Tibial nerve (tissue), 4 donors: ENCODE measurements at regions not wholly inside any gene's neighbourhood (a gene's known extent, or its start where the extent isn't known, plus 50 kb on each side); places are given as distances from the start of the nearest gene placed in this dataset.
A peak's percentile ranks its signal among the peaks of the same experiment; 100 is the strongest.
"Not testable (repeated sequence)": the region's sequence is repeated elsewhere in the genome, so short reads cannot be mapped to it uniquely, and the experiment has no call there.

Experiments used
- DNase-seq, 2 donors: peaks; one replicate each; pipeline ENCODE4 v3.0.0-alpha.2; 2019; ENCODE audit warnings: low spot score in 2 of 2
- H3K27ac ChIP-seq, 4 donors: fragments of 200-600 bp; sonication (generic) in 3 of 4; one replicate each; pipeline ENCODE4 v1.5.1; 2017 to 2019; ENCODE audit warnings: mild to moderate bottlenecking in 1 of 4
- H3K27me3 ChIP-seq, 2 donors: fragments of 200-600 bp; sonication (generic) in 1 of 2; one replicate each; pipeline versions ENCODE4 v1.5.1 to v1.6.0; 2017 to 2019
- H3K36me3 ChIP-seq, 3 donors: fragments of 200-600 bp; sonication (generic); one replicate each; pipeline ENCODE4 v1.5.1; 2018 to 2019
- H3K4me1 ChIP-seq, 4 donors: fragments of 200-600 bp; sonication (generic) in 3 of 4; one replicate each; pipeline ENCODE4 v1.5.1; 2017 to 2019
- H3K4me3 ChIP-seq, 4 donors: fragments of 200-600 bp; sonication (generic) in 3 of 4; one replicate each; pipeline ENCODE4 v1.5.1; 2017 to 2019; ENCODE audit warnings: mild to moderate bottlenecking in 1 of 4, moderate library complexity in 1 of 4
- H3K9me3 ChIP-seq, 4 donors: fragments of 200-600 bp; sonication (generic) in 3 of 4; one replicate each; pipeline ENCODE4 v1.5.1; 2017 to 2019
- EP300 ChIP-seq, 2 donors: sonication (generic); formaldehyde crosslinking; IDR thresholded peaks; one replicate each; pipeline ENCODE4 v1.6.1; 2017; ENCODE audit warnings: antibody characterized with exemption in 2 of 2, mild to moderate bottlenecking in 1 of 2
- POLR2A ChIP-seq, 2 donors: fragments of 450-650 bp; IDR thresholded peaks; one replicate each; pipeline ENCODE4 v1.6.1; 2017; ENCODE audit warnings: antibody characterized with exemption in 2 of 2, mild to moderate bottlenecking in 2 of 2, moderate library complexity in 2 of 2
- WGBS, 2 donors: methylation state at CpG; one replicate each; pipeline ENCODE4 v1.1.5; 2018; 5-methylcytosine and 5-hydroxymethylcytosine counted together
- TF ChIP-seq, protein P1 (sequence below), 5 experiments: fragments of 200-600 bp in 3 of 5; fragments of 450-650 bp in 2 of 5; sonication (generic) in 3 of 5; IDR thresholded peaks; one replicate each; pipeline ENCODE4 v1.5.1; 2016 to 2019; ENCODE audit warnings: antibody characterized with exemption in 5 of 5, mild to moderate bottlenecking in 3 of 5, moderate library complexity in 2 of 5

DNA sequence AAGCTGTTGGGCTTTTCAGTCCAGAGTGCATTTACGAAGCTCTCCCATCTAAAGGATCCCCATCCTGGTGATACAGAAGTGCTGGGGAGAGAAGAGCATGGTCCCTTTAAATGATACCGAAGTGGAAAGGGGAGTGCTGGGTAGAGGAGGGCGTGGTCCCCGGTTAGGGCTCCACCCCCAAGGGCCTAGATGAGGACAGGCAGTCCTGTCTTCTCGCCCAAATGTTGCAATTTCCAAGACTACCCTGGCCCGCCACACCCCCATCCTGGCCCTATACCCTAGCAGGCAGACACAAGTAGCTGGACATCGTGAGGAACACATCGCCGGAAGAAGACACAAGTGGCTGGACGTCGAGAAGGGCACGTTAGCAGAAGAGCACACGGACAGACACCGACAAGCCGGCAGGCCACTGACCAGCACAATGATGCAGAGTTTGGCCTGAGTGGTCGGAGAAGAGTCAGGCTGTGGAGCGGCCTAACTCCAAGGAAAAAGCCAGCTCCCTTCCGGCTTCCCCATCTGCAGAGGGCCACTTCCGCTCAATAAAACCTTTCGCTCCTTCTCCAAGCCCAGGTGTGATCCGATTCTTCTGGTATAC, 439.5 kb upstream of the NRP1 start:
- H3K36me3 ChIP-seq = no peaks in the 10 kb centered on the region
- H3K4me3 ChIP-seq = no peak overlapping the region
- no peaks in the 10 kb centered on the region for H3K9me3 ChIP-seq
- 91 to 94% methylated on average over 21 of the region's 21 CpGs for WGBS, 2 donors
- peak in 1 of 2 donors; percentile 11 for DNase-seq
- TF ChIP-seq POLR2A (IDR thresholded peaks at IDR 0.05) = no peak
- no peak for TF ChIP-seq EP300 (IDR thresholded peaks at IDR 0.05)
- TF ChIP-seq, protein P1, sequence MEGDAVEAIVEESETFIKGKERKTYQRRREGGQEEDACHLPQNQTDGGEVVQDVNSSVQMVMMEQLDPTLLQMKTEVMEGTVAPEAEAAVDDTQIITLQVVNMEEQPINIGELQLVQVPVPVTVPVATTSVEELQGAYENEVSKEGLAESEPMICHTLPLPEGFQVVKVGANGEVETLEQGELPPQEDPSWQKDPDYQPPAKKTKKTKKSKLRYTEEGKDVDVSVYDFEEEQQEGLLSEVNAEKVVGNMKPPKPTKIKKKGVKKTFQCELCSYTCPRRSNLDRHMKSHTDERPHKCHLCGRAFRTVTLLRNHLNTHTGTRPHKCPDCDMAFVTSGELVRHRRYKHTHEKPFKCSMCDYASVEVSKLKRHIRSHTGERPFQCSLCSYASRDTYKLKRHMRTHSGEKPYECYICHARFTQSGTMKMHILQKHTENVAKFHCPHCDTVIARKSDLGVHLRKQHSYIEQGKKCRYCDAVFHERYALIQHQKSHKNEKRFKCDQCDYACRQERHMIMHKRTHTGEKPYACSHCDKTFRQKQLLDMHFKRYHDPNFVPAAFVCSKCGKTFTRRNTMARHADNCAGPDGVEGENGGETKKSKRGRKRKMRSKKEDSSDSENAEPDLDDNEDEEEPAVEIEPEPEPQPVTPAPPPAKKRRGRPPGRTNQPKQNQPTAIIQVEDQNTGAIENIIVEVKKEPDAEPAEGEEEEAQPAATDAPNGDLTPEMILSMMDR (IDR thresholded peaks at IDR 0.05) = no peak
- peaks cover 0 to 17% (median 0%) of the 10 kb centered on the region in 4 donors for H3K4me1 ChIP-seq
- peak overlapping the region in 2 of 4 donors; percentile 5 to 62 for H3K27ac ChIP-seq
- no peaks in the 10 kb centered on the region for H3K27me3 ChIP-seq

DNA sequence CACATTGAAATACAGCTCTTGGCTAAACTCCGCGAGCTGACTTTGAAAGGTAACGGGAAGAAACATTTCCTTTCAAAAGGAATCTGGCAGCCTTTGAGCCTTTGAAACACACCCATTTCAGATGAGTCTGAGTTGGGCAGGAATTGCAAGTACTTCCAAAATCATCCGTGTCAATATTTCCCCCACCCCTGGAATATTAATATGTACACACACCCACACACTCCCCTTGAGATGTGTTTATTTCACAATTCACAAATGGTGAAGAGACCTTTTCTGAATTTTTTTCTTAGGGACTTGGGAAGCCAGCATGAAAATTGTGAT, 438.7 kb upstream of the NRP1 start:
- H3K9me3 ChIP-seq = no peaks in the 10 kb centered on the region
- peak overlapping the region in 2 of 4 donors; percentile 5 to 62 for H3K27ac ChIP-seq
- H3K4me3 ChIP-seq = no peak overlapping the region
- no peaks in the 10 kb centered on the region for H3K36me3 ChIP-seq
- no peaks in the 10 kb centered on the region for H3K27me3 ChIP-seq
- H3K4me1 ChIP-seq = peaks cover 0 to 17% (median 0%) of the 10 kb centered on the region in 4 donors
- WGBS, 2 donors = 40 to 58% methylated on average over 4 of the region's 4 CpGs
- DNase-seq = peak in 1 of 2 donors; percentile 42
- TF ChIP-seq EP300 (IDR thresholded peaks at IDR 0.05) (peak in 1 of 2 donors; percentile 9), POLR2A (IDR thresholded peaks at IDR 0.05) (no peak)
- TF ChIP-seq, protein P1 (IDR thresholded peaks at IDR 0.05) = no peak

DNA sequence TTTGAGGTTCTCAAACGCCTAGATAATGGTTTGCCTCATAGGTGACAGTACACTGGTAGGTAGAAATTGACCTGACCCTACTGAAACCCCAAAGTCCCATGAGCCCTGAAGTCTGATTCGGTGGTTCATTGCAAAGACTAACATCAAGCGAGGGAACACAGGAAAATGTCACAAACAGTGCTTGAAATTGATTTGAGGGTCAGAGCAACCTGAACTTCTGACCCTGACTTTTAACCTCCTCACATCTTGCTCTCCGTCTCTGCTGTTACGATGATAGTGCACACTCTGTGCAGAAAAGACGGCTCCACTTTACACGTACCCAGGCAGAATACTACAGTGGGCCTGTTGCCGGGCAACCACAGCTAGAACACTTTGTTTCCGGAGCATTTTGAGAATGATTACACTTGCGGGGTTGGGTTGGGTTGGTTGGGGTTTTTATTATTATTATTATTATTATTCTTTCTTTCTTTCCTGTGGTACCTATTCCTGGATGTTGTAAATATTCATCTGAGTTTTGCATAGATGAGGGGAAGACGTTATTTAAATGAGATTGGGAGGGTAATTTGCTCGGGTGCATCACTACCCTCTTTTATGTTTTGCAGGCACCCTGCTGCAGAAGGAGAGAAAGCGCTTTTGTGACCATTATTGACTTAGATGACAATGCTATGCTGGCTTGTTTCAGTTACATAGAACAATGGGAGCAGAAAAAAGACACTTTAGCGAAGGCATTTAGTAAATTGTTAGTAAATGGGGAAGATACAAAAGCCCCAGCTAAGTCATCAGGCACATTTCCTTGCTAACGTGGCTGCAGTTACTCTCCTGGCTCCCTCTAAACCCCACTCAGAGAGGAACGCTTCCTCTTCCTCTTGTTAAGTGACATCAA, 438.1 kb upstream of the NRP1 start:
- Histone ChIP-seq H3K9me3 (no peaks in the 10 kb centered on the region), H3K27ac (peak overlapping the region in 2 of 4 donors; percentile 5 to 62), H3K27me3 (no peaks in the 10 kb centered on the region), H3K4me1 (peaks cover 0 to 17% (median 0%) of the 10 kb centered on the region in 4 donors), H3K4me3 (no peak overlapping the region), H3K36me3 (no peaks in the 10 kb centered on the region)
- peak in 1 of 2 donors; percentile 26 for DNase-seq
- TF ChIP-seq EP300 (IDR thresholded peaks at IDR 0.05) = no peak
- TF ChIP-seq, protein P1 (IDR thresholded peaks at IDR 0.05) = no peak
- TF ChIP-seq POLR2A (IDR thresholded peaks at IDR 0.05) = no peak
- WGBS, 2 donors = 24 to 28% methylated on average over 16 of the region's 16 CpGs

DNA sequence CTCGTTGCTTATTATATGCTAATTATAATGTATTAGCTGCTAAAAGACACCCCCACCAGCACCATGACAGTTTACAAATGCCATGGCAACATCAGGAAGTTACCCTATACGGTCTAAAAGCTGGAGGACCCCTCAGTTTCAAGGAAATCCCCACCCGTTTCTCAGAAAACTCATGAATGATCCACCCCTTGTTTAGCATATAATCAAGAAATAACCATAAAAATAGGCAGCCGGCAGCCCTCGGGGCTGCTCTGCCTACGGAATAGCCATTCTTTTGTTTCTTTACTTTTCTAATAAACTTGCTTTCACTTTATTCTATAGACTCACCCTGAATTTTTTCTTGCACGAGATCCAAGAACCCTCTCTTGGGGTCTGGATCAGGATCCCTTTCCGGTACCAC, 437.4 kb upstream of the NRP1 start:
- 51 to 57% methylated on average over 8 of the region's 8 CpGs for WGBS, 2 donors
- H3K4me3 ChIP-seq, H3K27ac ChIP-seq, H3K27me3 ChIP-seq, H3K9me3 ChIP-seq, H3K36me3 ChIP-seq, DNase-seq: not testable (repeated sequence)
- peaks cover 0 to 17% (median 0%) of the 10 kb centered on the region in 4 donors for H3K4me1 ChIP-seq

DNA sequence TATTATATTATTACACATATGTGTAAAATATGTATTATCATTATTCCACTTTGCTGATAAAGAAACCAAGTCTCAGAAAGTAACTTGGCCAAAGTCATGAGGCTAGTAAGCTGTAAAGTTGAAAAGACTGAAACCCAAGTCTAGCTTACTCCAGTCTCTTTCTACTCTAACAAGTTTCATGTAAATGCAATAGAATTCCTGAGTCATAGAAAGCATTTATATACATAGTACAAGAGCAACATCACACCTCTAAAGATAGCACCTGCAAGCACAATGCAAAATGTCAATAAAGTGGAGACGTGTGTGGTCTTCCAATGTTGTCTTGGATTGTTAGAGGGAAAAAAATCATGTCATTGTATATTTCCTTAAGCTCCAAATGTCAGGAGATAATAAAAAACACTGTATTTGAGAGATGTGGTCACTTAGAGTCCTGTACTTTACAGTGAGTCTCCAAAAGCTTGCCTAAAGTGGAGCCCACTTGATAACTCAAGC, 430.3 kb upstream of the NRP1 start:
- WGBS, 2 donors = 91 to 92% methylated on average over 1 of the region's 1 CpG

More for the DNA sequence above, 430.3 kb upstream of the NRP1 start:
- Histone ChIP-seq H3K9me3 (no peaks in the 10 kb centered on the region), H3K4me1 (no peaks in the 10 kb centered on the region), H3K27ac (no peak overlapping the region), H3K27me3 (no peaks in the 10 kb centered on the region), H3K36me3 (no peaks in the 10 kb centered on the region), H3K4me3 (no peak overlapping the region)
- TF ChIP-seq POLR2A (IDR thresholded peaks at IDR 0.05) = no peak
- TF ChIP-seq, protein P1 (IDR thresholded peaks at IDR 0.05) = no peak
- no peak for TF ChIP-seq EP300 (IDR thresholded peaks at IDR 0.05)
- no peak for DNase-seq
